ENCODE measurements at regions not wholly inside any gene's neighbourhood (a gene's known extent, or its start where the extent isn't known, plus 50 kb on each side); places are given as distances from the start of the nearest gene placed in this dataset.

GRCh38 chr5:52623291-52623690, 164.4 kb upstream of the ITGA1 start:
- Histone ChIP-seq H3K27me3 (replicated peaks in 1 of 4; ENCODE audit: control insufficient read depth in 3 of 4, extremely low read depth in 1 of 4, insufficient read depth in 3 of 4, low read length in 3 of 4) (no peaks in the 10 kb centered on the region), H2AK5ac (ENCODE audit: low read depth, low read length) (no peak overlapping the region), H3K18ac (ENCODE audit: extremely low read depth, low read length) (no peak overlapping the region), H2BK5ac (ENCODE audit: low read depth, low read length) (no peak overlapping the region), H3K4me3 (ENCODE audit: extremely low read depth in 1 of 4, insufficient read depth in 2 of 4, low read depth in 3 of 4, low read length in 4 of 4) (no peak overlapping the region), H3K9ac (replicated peaks in 1 of 4; ENCODE audit: extremely low read depth in 1 of 4, low read depth in 3 of 4, low read length in 3 of 4) (no peak overlapping the region), H2BK120ac (replicated peaks; ENCODE audit: low read depth, low read length) (no peak overlapping the region), H2BK15ac (ENCODE audit: low read length) (no peak overlapping the region), H2BK20ac (ENCODE audit: low read length) (no peak overlapping the region), H3K36me3 (ENCODE audit: control insufficient read depth in 2 of 4, insufficient read depth in 4 of 4, low read length in 3 of 4) (no peaks in the 10 kb centered on the region), H4K91ac (replicated peaks; ENCODE audit: insufficient read length, low read length) (no peak overlapping the region), H3K27ac (ENCODE audit: low read depth, low read length) (no peak overlapping the region), H3K9me3 (ENCODE audit: insufficient read depth in 2 of 2, low read depth in 1 of 2, low read length in 1 of 2) (no peaks in the 10 kb centered on the region), H3K4ac (replicated peaks; ENCODE audit: insufficient read length, low read depth, low read length) (no peak overlapping the region), H4K5ac (ENCODE audit: insufficient read length, low read depth, low read length) (no peak overlapping the region), H3K23me2 (ENCODE audit: low read depth, low read length) (no peaks in the 10 kb centered on the region), H2AFZ (ENCODE audit: low read length) (no peak overlapping the region), H3K56ac (replicated peaks; ENCODE audit: insufficient read length, low read depth, low read length) (no peak overlapping the region), H3K14ac (ENCODE audit: insufficient read length) (no peak overlapping the region), H4K8ac (ENCODE audit: extremely low read depth, insufficient read depth, low read length) (no peak overlapping the region), H3K79me1 (ENCODE audit: low read depth, low read length) (no peaks in the 10 kb centered on the region), H3K4me2 (ENCODE audit: insufficient read depth in 1 of 2, low read depth in 2 of 2, low read length in 2 of 2) (no peak overlapping the region), H4K20me1 (replicated peaks in 1 of 2; ENCODE audit: control insufficient read depth in 1 of 2, insufficient read depth in 2 of 2, low read length in 2 of 2) (no peaks in the 10 kb centered on the region), H3K4me1 (replicated peaks in 1 of 4; ENCODE audit: control insufficient read depth in 3 of 4, insufficient read depth in 4 of 4, low read length in 3 of 4) (no peaks in the 10 kb centered on the region), H3K23ac (ENCODE audit: insufficient read length) (no peak overlapping the region), H3K79me2 (ENCODE audit: control insufficient read depth in 1 of 2, insufficient read depth in 2 of 2, low read length in 2 of 2) (no peaks in the 10 kb centered on the region), H2BK12ac (ENCODE audit: low read depth, low read length) (no peak overlapping the region)
- FAIRE-seq (no peak), DNase-seq (ENCODE audit: low read depth in 1 of 2, low spot score in 2 of 2) (no peak)
- POLR2A ChIA-PET (ENCODE audit: partially characterized antibody): no interaction called here
- WGBS, 2 experiments (ENCODE audit: extremely low coverage in 1 of 2, insufficient coverage in 1 of 2, insufficient read length in 1 of 2, insufficient replicate concordance in 2 of 2, low coverage in 1 of 2, low lambda C conversion rate in 2 of 2, missing lambda C conversion rate in 1 of 2): 58% methylated on average over 4 of the region's 4 CpGs; no CpG with 5 or more reads in 1 of the 2 experiments
- CTCF ChIA-PET (ENCODE audit: partially characterized antibody): no interaction called here
- TF ChIP-seq GTF2F1 (IDR thresholded peaks at IDR 0.05; ENCODE audit: borderline replicate concordance, low read depth, low read length): no peak
- TF ChIP-seq ATF3 (IDR thresholded peaks at IDR 0.05; ENCODE audit: insufficient read depth, low read depth, low read length): no peak
- no peak for TF ChIP-seq CHD1 (IDR thresholded peaks at IDR 0.05; ENCODE audit: low read depth, low read length)
- no peak for TF ChIP-seq NANOG (IDR thresholded peaks at IDR 0.05; ENCODE audit: insufficient read depth, low read depth, low read length, poor library complexity, severe bottlenecking)
- TF ChIP-seq FOSL1 (IDR thresholded peaks at IDR 0.05; ENCODE audit: insufficient read depth, low read depth, low read length): no peak
- TF ChIP-seq CBX5 (IDR thresholded peaks at IDR 0.05; ENCODE audit: low read depth, low read length): no peak
- no peak for TF ChIP-seq RFX5 (IDR thresholded peaks at IDR 0.05; ENCODE audit: borderline replicate concordance, low read depth, low read length)
- TF ChIP-seq RXRA (IDR thresholded peaks at IDR 0.05; ENCODE audit: insufficient read depth, low read depth, low read length): no peak
- no peak for TF ChIP-seq ASH2L (IDR thresholded peaks at IDR 0.05; ENCODE audit: low read length)
- TF ChIP-seq SUZ12 (IDR thresholded peaks at IDR 0.05; ENCODE audit: low read length): no peak
- no peak for TF ChIP-seq EZH2 (IDR thresholded peaks at IDR 0.05; ENCODE audit: low read depth, low read length, severe bottlenecking)
- TF ChIP-seq MAX (IDR thresholded peaks at IDR 0.05): no peak
- TF ChIP-seq KDM1A (IDR thresholded peaks at IDR 0.05; ENCODE audit: borderline replicate concordance, low read length): no peak
- no peak for TF ChIP-seq BCL11A (IDR thresholded peaks at IDR 0.05; ENCODE audit: low read depth in 2 of 2, low read length in 2 of 2)
- TF ChIP-seq RBBP5 (IDR thresholded peaks at IDR 0.05; ENCODE audit: borderline replicate concordance, low read depth, low read length): no peak

Data from H1 (cell line).